ENCODE measurements at regions not wholly inside any gene's neighbourhood (a gene's known extent, or its start where the extent isn't known, plus 50 kb on each side); places are given as distances from the start of the nearest gene placed in this dataset. TPM values are rescaled to one million over a fixed set of nuclear protein-coding genes. Genes with fewer than 3 reads are reported as not detected.

DNA sequence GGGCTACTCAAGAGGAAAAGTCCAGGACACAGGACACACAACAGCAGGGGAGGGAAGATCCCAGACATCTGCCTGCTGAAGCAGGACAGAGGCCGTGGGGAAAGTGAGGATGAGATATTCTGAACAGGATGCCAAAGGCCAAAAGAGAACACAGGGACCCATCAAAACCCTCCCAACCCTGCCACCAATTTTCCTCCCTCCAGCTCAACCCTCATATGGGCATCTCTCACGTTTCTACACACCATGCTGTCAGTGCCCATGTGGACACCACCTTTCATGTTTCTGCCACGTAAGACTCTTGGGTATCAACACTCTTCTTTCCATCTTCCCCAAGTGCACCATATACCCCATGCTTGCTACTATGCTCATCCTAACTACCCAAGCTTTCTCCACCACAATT lies 97.6 kb downstream of the RNASEH2B start:
- Histone ChIP-seq H3K27ac (no peak overlapping the region), H3F3A (ENCODE audit: insufficient read depth) (no peaks in the 10 kb centered on the region), H2AFZ (no peak overlapping the region), H3K9ac (no peak overlapping the region), H3K36me3 (ENCODE audit: low read depth) (no peaks in the 10 kb centered on the region), H3K4me2 (ENCODE audit: unreplicated experiment) (no peak overlapping the region), H3K9me3 (ENCODE audit: low read depth) (no peaks in the 10 kb centered on the region), H3K79me2 (ENCODE audit: insufficient read depth) (no peaks in the 10 kb centered on the region), H3K4me1 (ENCODE audit: insufficient read depth) (peaks cover 6% of the 10 kb centered on the region; the same call in 1 of the 2 replicates), H3K4me3 (no peak overlapping the region), H3K27me3 (replicated peaks; ENCODE audit: insufficient read depth) (0 out of 2 replicates have a peak, but pooled peaks cover 15% of the 10 kb centered on the region), H3K9me2 (ENCODE audit: insufficient read depth) (no peaks in the 10 kb centered on the region), H4K20me1 (ENCODE audit: insufficient read depth) (no peaks in the 10 kb centered on the region)
- in situ Hi-C loops (cut with MboI), result no loop called here
- TF ChIP-seq EZH2phosphoT487 (IDR thresholded peaks at IDR 0.05; ENCODE audit: insufficient read depth, low read depth) (no peak), EZH2 (IDR thresholded peaks at IDR 0.05; ENCODE audit: insufficient read depth, poor library complexity, severe bottlenecking) (no peak)
- 55% methylated on average over 3 of the region's 3 CpGs for whole genome bisulfite sequencing, 2 experiments (ENCODE audit: low coverage in 1 of 2, low lambda C conversion rate in 2 of 2, missing lambda C conversion rate in 2 of 2)
- DNase-seq, result no peak

DNA sequence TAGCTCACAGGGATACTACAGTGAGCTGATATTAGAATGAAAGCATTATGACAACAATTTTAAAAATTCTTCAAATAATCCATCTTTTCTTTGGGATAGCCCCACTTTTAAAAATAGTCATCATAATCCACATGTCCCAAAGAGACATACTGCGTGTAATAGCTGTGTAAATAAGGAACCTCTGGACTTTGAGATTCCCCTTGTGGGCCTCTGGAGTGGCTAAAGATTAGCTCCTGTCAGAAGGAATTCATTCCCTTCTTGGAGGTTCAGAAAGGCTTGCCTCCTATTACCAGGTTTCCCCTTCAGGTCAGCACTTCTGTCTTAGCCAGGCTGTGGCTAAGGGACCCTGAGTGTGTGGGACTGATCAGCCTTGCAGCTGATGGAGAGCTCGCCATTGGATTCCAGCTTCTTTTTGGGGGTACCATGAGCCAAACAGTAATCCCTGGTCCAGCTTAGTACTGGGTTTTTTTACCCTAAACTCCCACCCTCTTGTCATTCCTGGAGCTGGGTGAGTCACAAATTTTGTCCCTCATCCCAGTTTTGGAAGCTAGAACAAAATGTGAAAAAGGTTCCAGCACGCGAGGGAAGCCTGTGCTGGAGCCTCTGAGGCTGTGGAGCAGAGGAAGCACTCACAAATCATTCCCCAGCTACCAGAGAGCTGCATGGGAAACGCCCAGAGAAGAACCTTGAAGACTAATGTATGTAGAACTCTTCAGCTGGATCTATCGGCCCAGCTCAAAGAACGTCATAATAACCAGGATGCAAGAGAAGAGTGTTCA lies 96.7 kb downstream of the RNASEH2B start:
- TF ChIP-seq EZH2 (IDR thresholded peaks at IDR 0.05; ENCODE audit: insufficient read depth, poor library complexity, severe bottlenecking) (no peak), EZH2phosphoT487 (IDR thresholded peaks at IDR 0.05; ENCODE audit: insufficient read depth, low read depth) (no peak)

More for the DNA sequence above, 96.7 kb downstream of the RNASEH2B start:
- no peak overlapping the region for H2AFZ ChIP-seq
- no peak overlapping the region for H3K9ac ChIP-seq
- WGBS, 2 experiments (ENCODE audit: low coverage in 1 of 2, low lambda C conversion rate in 2 of 2, missing lambda C conversion rate in 2 of 2), result 10 to 14% methylated on average over 7 of the region's 7 CpGs
- no peak overlapping the region for H3K4me2 ChIP-seq (ENCODE audit: unreplicated experiment)
- peak; percentile 65 for DNase-seq
- no peak overlapping the region for H3K4me3 ChIP-seq
- H3K9me3 ChIP-seq (ENCODE audit: low read depth), result no peaks in the 10 kb centered on the region
- no peaks in the 10 kb centered on the region for H4K20me1 ChIP-seq (ENCODE audit: insufficient read depth)
- peaks cover 22% of the 10 kb centered on the region; the same call in 1 of the 2 replicates for H3K27me3 ChIP-seq (replicated peaks; ENCODE audit: insufficient read depth)
- H3K27ac ChIP-seq, result no peak overlapping the region
- no peaks in the 10 kb centered on the region for H3K79me2 ChIP-seq (ENCODE audit: insufficient read depth)
- no peaks in the 10 kb centered on the region for H3F3A ChIP-seq (ENCODE audit: insufficient read depth)
- in situ Hi-C loops (cut with MboI), result no loop called here
- peaks cover 6% of the 10 kb centered on the region; the same call in 1 of the 2 replicates for H3K4me1 ChIP-seq (ENCODE audit: insufficient read depth)
- H3K9me2 ChIP-seq (ENCODE audit: insufficient read depth), result no peaks in the 10 kb centered on the region
- H3K36me3 ChIP-seq (ENCODE audit: low read depth), result no peaks in the 10 kb centered on the region

Small RNAs in the stretch of these regions (small RNA-seq; reads per million reads assigned to genes)
- not detected for gene RNA5SP29 (ENCODE audit: low read depth, low replicate concordance)

Data from GM23248 (cell line).